ENCODE measurements at regions not wholly inside any gene's neighbourhood (a gene's known extent, or its start where the extent isn't known, plus 50 kb on each side); places are given as distances from the start of the nearest gene placed in this dataset.

GRCh38 chr2:22958308-22958707 is 426.7 kb upstream of the KLHL29 start:
- 10% methylated on average over 4 of the region's 4 CpGs for WGBS (ENCODE audit: missing lambda C conversion rate)
- FAIRE-seq, result no peak

GRCh38 chr2:22967756-22968155 is 417.2 kb upstream of the KLHL29 start:
- Histone ChIP-seq H3K4me3 (no peak overlapping the region), H3K27ac (no peak overlapping the region), H3K9me3 (0 out of 3 replicates have a peak, but pooled peaks cover 4% of the 10 kb centered on the region), H3K4me1 (no peaks in the 10 kb centered on the region), H3K4me2 (no peak overlapping the region)
- ATAC-seq, result no peak
- CTCF ChIA-PET, result no interaction called here
- TF ChIP-seq KDM5A (IDR thresholded peaks at IDR 0.05), result no peak
- no peak for TF ChIP-seq CTCF (IDR thresholded peaks at IDR 0.05)
- no peak for TF ChIP-seq RAD21 (conservative IDR thresholded peaks at IDR 0.05 in 1 of 2, IDR thresholded peaks at IDR 0.05 in 1 of 2)
- no peak for TF ChIP-seq NFE2L2 (conservative IDR thresholded peaks at IDR 0.05; ENCODE audit: low read length)
- TF ChIP-seq CEBPB (IDR thresholded peaks at IDR 0.05), result no peak
- no peak for TF ChIP-seq ELK1 (IDR thresholded peaks at IDR 0.05; ENCODE audit: low read depth, low read length)
- TF ChIP-seq ATOH8 (CRISPR knock-in tag; IDR thresholded peaks at IDR 0.05; ENCODE audit: low read depth), result no peak
- TF ChIP-seq HEYL (CRISPR knock-in tag; IDR thresholded peaks at IDR 0.05), result no peak
- no peak for TF ChIP-seq HMGXB4 (CRISPR knock-in tag; IDR thresholded peaks at IDR 0.05; ENCODE audit: borderline replicate concordance)
- no peak for TF ChIP-seq POLR2A (IDR thresholded peaks at IDR 0.05; ENCODE audit: low read length)
- no peak for TF ChIP-seq EHMT2 (IDR thresholded peaks at IDR 0.05; ENCODE audit: low read depth)
- TF ChIP-seq FOXS1 (CRISPR knock-in tag; IDR thresholded peaks at IDR 0.05), result no peak
- no peak for TF ChIP-seq ZNF302 (CRISPR knock-in tag; IDR thresholded peaks at IDR 0.05)
- TF ChIP-seq NPAS2 (CRISPR knock-in tag; IDR thresholded peaks at IDR 0.05; ENCODE audit: borderline replicate concordance), result no peak
- TF ChIP-seq EP300 (IDR thresholded peaks at IDR 0.05), result no peak
- no peak for TF ChIP-seq PHF8 (IDR thresholded peaks at IDR 0.05; ENCODE audit: borderline replicate concordance, low read depth)
- TF ChIP-seq ESRRA (IDR thresholded peaks at IDR 0.05; ENCODE audit: borderline replicate concordance, low read length), result no peak
- no peak for TF ChIP-seq CBX8 (IDR thresholded peaks at IDR 0.05)
- 12% methylated on average over 5 of the region's 5 CpGs for WGBS (ENCODE audit: missing lambda C conversion rate)
- FAIRE-seq, result no peak
- POLR2A ChIA-PET, result no interaction called here
- no peak for DNase-seq (ENCODE audit: low read depth in 1 of 2, low spot score in 1 of 2)

More at GRCh38 chr2:22958308-22958707, 426.7 kb upstream of the KLHL29 start:
- no peaks in the 10 kb centered on the region for H3K9me3 ChIP-seq
- TF ChIP-seq MAFK (IDR thresholded peaks at IDR 0.05; ENCODE audit: partially characterized antibody) (peak; percentile 59), FOXS1 (CRISPR knock-in tag; IDR thresholded peaks at IDR 0.05) (no peak)
- ATAC-seq, result no peak
- H3K4me3 ChIP-seq, result no peak overlapping the region
- no peaks in the 10 kb centered on the region for H3K4me1 ChIP-seq
- ChIA-PET POLR2A (no interaction called here), CTCF (no interaction called here)
- DNase-seq (ENCODE audit: low read depth in 1 of 2, low spot score in 1 of 2), result no peak
- H3K27ac ChIP-seq, result no peak overlapping the region
- H3K4me2 ChIP-seq, result no peak overlapping the region
